Gastrocnemius medialis (tissue), 4 donors: ENCODE measurements at regions not wholly inside any gene's neighbourhood (a gene's known extent, or its start where the extent isn't known, plus 50 kb on each side); places are given as distances from the start of the nearest gene placed in this dataset.

Experiments used
- ATAC-seq, 2 donors: fragments of 150-250 bp; one replicate each; pipeline ENCODE4 v1.9.1; 2016
- DNase-seq, 2 donors: peaks; one replicate each; pipeline ENCODE4 v3.0.0-alpha.2; 2019
- H3K27ac ChIP-seq, 4 donors: fragments of 200-600 bp; sonication (generic); 1 replicate in 1 of 4; 2 replicates in 3 of 4; pipeline ENCODE4 v1.5.1; 2016 to 2018; ENCODE audit warnings: mild to moderate bottlenecking in 2 of 4, moderate library complexity in 1 of 4
- H3K27me3 ChIP-seq, 3 donors: fragments of 200-600 bp; sonication (generic) in 2 of 3; 1 replicate in 1 of 3; 2 replicates in 2 of 3; pipeline versions ENCODE4 v1.5.1 to v1.6.0; 2016 to 2019; ENCODE audit warnings: mild to moderate bottlenecking in 1 of 3, moderate library complexity in 1 of 3
- H3K36me3 ChIP-seq, 2 donors: fragments of 200-600 bp; sonication (generic) in 1 of 2; one replicate each; pipeline ENCODE4 v1.5.1; 2017 to 2018
- H3K4me1 ChIP-seq, 2 donors: fragments of 200-600 bp; sonication (generic) in 1 of 2; one replicate each; pipeline ENCODE4 v1.5.1; 2016 to 2017; ENCODE audit warnings: mild to moderate bottlenecking in 2 of 2
- H3K4me3 ChIP-seq, 4 donors: fragments of 200-600 bp; sonication (generic) in 3 of 4; 1 replicate in 1 of 4; 2 replicates in 3 of 4; pipeline ENCODE4 v1.5.1; 2016 to 2019; ENCODE audit warnings: mild to moderate bottlenecking in 2 of 4
- H3K9me3 ChIP-seq, 3 donors: fragments of 200-600 bp; sonication (generic) in 2 of 3; 1 replicate in 1 of 3; 2 replicates in 2 of 3; pipeline ENCODE4 v1.5.1; 2016 to 2019
- POLR2A ChIP-seq, 2 donors: fragments of 450-650 bp; IDR thresholded peaks; one replicate each; pipeline ENCODE4 v1.6.1; 2017; ENCODE audit warnings: antibody characterized with exemption in 2 of 2, mild to moderate bottlenecking in 2 of 2, moderate library complexity in 2 of 2
- in situ Hi-C, 4 donors: fragments of 200-750 bp; cut with MboI; loops; one replicate each; pipeline versions ENCODE4 v1.15.0 to v1.8.0; 2017; ENCODE audit warnings: low sequenced_read_pairs in 4 of 4
- intact Hi-C: fragments of 100-400 bp; cut with DNase I; formaldehyde crosslinking; loops from one replicate; pipeline ENCODE4 v1.15.1; 2023; ENCODE audit warnings: low total_unique reads
- TF ChIP-seq, protein P1 (sequence below), 5 experiments: fragments of 450-650 bp in 3 of 5; fragments of 200-600 bp in 2 of 5; sonication (generic) in 2 of 5; IDR thresholded peaks in 4 of 5; conservative IDR thresholded peaks in 1 of 5; 1 replicate in 4 of 5; 2 replicates in 1 of 5; pipeline ENCODE4 v1.5.1; 2016 to 2019; ENCODE audit warnings: antibody characterized with exemption in 5 of 5, mild to moderate bottlenecking in 3 of 5, moderate library complexity in 3 of 5

DNA sequence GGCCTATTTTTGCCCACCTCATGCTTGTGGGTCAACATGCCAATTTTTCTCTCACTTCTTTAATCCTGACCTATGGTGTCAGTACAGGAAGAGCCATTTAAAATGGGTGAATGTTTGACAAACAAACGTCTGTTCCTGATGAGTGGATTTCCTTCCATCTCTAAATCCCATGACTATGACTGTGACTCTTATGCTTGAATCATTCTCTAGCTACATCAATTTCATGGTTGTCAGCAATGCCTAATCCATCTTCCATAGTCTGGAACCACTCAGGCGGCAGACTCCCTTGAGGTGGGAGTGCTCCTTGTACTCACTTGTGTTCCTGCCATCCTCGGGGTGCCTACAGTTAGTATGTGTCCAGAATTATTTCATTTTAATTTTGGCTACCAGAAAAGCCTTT, 194.9 kb upstream of the RPS6KA3 start:
- H3K9me3 ChIP-seq: no peaks in the 10 kb centered on the region
- no peaks in the 10 kb centered on the region for H3K36me3 ChIP-seq
- no peaks in the 10 kb centered on the region for H3K27me3 ChIP-seq
- intact Hi-C loops (no loop called here), in situ Hi-C loops (no loop called here)
- TF ChIP-seq, protein P1, sequence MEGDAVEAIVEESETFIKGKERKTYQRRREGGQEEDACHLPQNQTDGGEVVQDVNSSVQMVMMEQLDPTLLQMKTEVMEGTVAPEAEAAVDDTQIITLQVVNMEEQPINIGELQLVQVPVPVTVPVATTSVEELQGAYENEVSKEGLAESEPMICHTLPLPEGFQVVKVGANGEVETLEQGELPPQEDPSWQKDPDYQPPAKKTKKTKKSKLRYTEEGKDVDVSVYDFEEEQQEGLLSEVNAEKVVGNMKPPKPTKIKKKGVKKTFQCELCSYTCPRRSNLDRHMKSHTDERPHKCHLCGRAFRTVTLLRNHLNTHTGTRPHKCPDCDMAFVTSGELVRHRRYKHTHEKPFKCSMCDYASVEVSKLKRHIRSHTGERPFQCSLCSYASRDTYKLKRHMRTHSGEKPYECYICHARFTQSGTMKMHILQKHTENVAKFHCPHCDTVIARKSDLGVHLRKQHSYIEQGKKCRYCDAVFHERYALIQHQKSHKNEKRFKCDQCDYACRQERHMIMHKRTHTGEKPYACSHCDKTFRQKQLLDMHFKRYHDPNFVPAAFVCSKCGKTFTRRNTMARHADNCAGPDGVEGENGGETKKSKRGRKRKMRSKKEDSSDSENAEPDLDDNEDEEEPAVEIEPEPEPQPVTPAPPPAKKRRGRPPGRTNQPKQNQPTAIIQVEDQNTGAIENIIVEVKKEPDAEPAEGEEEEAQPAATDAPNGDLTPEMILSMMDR (IDR thresholded peaks at IDR 0.05 in 4 of 5, conservative IDR thresholded peaks at IDR 0.05 in 1 of 5): no peak
- no peak for TF ChIP-seq POLR2A (IDR thresholded peaks at IDR 0.05)
- no peak for ATAC-seq
- H3K4me3 ChIP-seq: no peak overlapping the region
- no peaks in the 10 kb centered on the region for H3K4me1 ChIP-seq
- no peak overlapping the region for H3K27ac ChIP-seq
- DNase-seq: no peak

DNA sequence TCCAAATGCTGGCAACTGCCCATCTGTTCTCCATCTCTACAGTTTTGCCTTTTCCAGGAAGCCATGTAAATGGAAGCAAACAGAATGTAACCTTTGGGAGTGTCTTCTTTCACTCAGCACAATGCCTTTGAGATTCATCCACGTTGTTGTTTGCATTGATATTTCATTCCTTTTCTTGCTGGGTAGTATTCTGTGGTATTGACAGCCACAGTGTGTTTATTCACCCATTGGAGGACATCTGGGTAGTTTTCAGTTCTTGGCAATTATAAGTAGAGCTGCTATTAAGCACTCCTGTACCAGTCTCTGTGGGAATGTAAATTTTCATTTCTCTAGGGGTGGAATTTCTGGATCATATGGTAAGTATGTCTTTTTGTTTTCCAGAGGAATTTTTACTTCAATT, 194.3 kb upstream of the RPS6KA3 start:
- Histone ChIP-seq H3K27ac (no peak overlapping the region), H3K27me3 (no peaks in the 10 kb centered on the region), H3K9me3 (no peaks in the 10 kb centered on the region), H3K4me1 (no peaks in the 10 kb centered on the region), H3K36me3 (no peaks in the 10 kb centered on the region), H3K4me3 (no peak overlapping the region)
- in situ Hi-C loops (no loop called here), intact Hi-C loops (no loop called here)
- ATAC-seq: no peak
- no peak for DNase-seq
- TF ChIP-seq POLR2A (IDR thresholded peaks at IDR 0.05): no peak
- TF ChIP-seq, protein P1 (IDR thresholded peaks at IDR 0.05 in 4 of 5, conservative IDR thresholded peaks at IDR 0.05 in 1 of 5): no peak

DNA sequence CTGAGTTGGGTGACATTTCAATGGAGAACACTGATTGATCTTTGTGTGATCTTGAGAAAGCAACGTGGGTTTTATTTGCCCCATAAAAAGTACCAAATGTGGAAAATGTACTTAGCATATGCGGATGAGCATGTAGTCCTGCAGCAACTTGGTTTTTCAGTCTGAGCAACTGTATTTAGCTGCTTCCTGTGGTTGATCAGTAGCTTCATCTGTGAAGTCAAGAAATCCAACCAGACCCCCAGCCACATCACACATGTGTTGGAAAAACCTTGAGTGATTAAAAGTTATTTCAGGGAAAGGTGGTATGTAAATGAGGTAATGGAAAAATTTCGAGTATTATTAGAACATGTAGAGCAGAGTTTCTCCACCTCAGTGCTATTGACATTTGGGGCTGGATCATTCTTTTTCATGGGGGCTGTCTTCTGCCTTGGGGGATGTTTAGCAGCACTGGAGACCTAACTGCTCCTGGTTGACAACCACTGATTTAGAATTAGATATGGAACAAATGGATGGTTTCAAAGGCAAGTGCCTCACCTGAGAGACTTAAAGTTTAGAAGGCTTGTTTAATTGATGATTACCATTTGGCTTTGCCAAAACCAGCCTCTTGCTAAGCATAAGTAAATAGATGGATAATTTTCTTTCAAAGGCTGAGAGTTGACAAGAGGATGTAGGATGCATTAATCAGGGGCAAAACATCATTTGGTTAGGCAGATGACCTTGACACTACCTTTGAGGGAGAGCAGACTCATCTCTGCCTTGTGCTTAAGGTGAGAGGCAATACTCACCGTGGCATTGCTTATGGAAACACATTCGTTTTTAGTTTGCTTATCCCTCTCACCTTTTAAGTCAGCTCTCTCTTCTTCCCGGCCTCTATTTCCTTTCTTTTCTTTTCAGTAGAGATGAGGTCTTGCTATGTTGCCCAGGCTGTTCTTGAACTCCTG, 193.0 kb upstream of the RPS6KA3 start:
- Histone ChIP-seq H3K9me3 (no peaks in the 10 kb centered on the region), H3K27me3 (no peaks in the 10 kb centered on the region), H3K4me3 (no peak overlapping the region), H3K27ac (no peak overlapping the region), H3K4me1 (no peaks in the 10 kb centered on the region), H3K36me3 (no peaks in the 10 kb centered on the region)
- DNase-seq (no peak), ATAC-seq (no peak)
- in situ Hi-C loops: no loop called here
- TF ChIP-seq, protein P1 (IDR thresholded peaks at IDR 0.05 in 4 of 5, conservative IDR thresholded peaks at IDR 0.05 in 1 of 5): no peak
- TF ChIP-seq POLR2A (IDR thresholded peaks at IDR 0.05): no peak
- intact Hi-C loops: no loop called here

DNA sequence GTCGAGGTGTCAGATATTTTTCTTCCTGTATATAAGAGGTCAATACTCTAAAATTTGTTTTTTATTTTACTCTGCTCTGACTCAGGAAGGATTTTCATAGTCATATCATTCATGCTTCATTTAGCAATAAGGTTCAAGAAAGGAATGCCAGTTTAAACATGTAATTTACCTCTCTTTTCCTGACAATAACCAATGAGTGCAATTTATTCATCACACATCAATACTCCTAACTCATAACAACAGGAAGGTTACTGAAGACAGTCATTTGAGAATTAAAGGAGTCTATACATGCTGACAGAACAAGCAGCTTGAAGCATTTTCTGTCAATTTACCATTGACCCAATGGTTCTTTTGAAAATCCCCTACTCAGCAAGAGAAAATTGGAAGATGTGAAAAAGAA, 190.3 kb upstream of the RPS6KA3 start:
- H3K9me3 ChIP-seq: no peaks in the 10 kb centered on the region
- no peaks in the 10 kb centered on the region for H3K27me3 ChIP-seq
- no peaks in the 10 kb centered on the region for H3K4me1 ChIP-seq
- in situ Hi-C loops: no loop called here
- no peak for DNase-seq
- no peaks in the 10 kb centered on the region for H3K36me3 ChIP-seq
- H3K27ac ChIP-seq: no peak overlapping the region
- intact Hi-C loops: no loop called here
- no peak for TF ChIP-seq POLR2A (IDR thresholded peaks at IDR 0.05)
- TF ChIP-seq, protein P1 (IDR thresholded peaks at IDR 0.05 in 4 of 5, conservative IDR thresholded peaks at IDR 0.05 in 1 of 5): no peak
- ATAC-seq: no peak
- no peak overlapping the region for H3K4me3 ChIP-seq
